Cardiac muscle cell (in vitro differentiated cells and primary cell): ENCODE measurements at regions not wholly inside any gene's neighbourhood (a gene's known extent, or its start where the extent isn't known, plus 50 kb on each side); places are given as distances from the start of the nearest gene placed in this dataset.

Source experiments
- DNase-seq, 2 donors: peaks; one replicate each; pipeline versions ENCODE4 v3.0.0 to v3.0.0-alpha.2; 2010 to 2017; ENCODE audit warnings: low read depth in 1 of 2, low spot score in 1 of 2
- H3K27ac ChIP-seq: fragments of 200-600 bp; sonication (generic); 2 replicates; pipeline ENCODE4 v1.5.1; 2016
- H3K27me3 ChIP-seq: fragments of 200-600 bp; sonication (generic); 2 replicates; pipeline ENCODE4 v1.6.0; 2016; ENCODE audit warnings: control low read depth
- H3K36me3 ChIP-seq: fragments of 200-600 bp; sonication (generic); 2 replicates; pipeline ENCODE4 v1.5.1; 2016; ENCODE audit warnings: control low read depth
- H3K4me1 ChIP-seq: fragments of 200-600 bp; sonication (generic); 2 replicates; pipeline ENCODE4 v1.8.1; 2017; ENCODE audit warnings: low read depth, mild to moderate bottlenecking, mixed run types
- H3K4me3 ChIP-seq: fragments of 200-600 bp; sonication (generic); 2 replicates; pipeline ENCODE4 v1.5.1; 2016; ENCODE audit warnings: mild to moderate bottlenecking
- H3K9me3 ChIP-seq: fragments of 200-600 bp; sonication (generic); 2 replicates; pipeline ENCODE4 v1.5.1; 2017; ENCODE audit warnings: low read depth, mild to moderate bottlenecking, control low read depth
- CTCF ChIP-seq: IDR thresholded peaks from 2 replicates; pipeline ENCODE4 v1.5.1; 2012; ENCODE audit warnings: low read depth, mild to moderate bottlenecking, low read length

DNA sequence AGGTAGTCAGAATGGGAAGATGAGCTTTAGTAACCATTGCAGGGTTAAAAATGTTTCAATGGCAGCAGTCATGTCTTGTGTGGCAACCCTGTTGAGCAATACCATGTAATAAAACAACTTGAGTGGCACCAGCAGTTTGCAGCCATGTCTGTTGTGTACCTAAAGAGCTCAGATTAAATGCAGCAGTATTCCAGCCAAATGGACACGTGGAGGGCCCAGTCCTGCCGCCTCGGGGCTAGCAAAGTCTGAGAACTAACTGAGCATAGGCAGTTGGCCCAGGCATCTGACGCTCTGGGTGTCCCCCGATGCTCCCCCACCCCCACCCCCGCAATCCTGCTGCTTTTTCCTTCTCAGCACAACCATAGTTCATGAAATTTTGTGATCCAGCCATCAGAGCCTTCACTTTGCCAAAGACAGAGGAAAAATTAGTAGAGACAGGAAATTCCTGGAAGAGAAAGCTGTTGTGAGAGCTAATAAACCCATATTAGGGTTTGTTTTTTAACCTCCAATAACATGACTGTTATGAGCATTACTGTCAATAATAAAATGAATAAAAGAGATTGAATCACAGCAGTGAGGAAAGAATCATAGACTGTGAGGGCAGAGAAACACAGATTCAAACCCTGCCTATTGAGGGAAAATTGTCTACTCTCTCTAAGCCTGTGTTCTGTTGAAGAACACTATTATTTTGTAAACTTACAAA, 220.6 kb upstream of the RHOBTB1 start:
- no peaks in the 10 kb centered on the region for H3K36me3 ChIP-seq
- DNase-seq, result peak in 1 of 2 donors; percentile 28
- no peak overlapping the region for H3K27ac ChIP-seq
- no peak for TF ChIP-seq CTCF
- H3K27me3 ChIP-seq, result no peaks in the 10 kb centered on the region
- no peak overlapping the region for H3K4me3 ChIP-seq
- H3K9me3 ChIP-seq, result no peaks in the 10 kb centered on the region
- no peaks in the 10 kb centered on the region for H3K4me1 ChIP-seq

GRCh38 chr10:61163403-61163802, 219.4 kb upstream of the RHOBTB1 start:
- no peak for TF ChIP-seq CTCF
- Histone ChIP-seq H3K9me3 (no peaks in the 10 kb centered on the region), H3K27ac (no peak overlapping the region), H3K4me1 (no peaks in the 10 kb centered on the region), H3K36me3 (no peaks in the 10 kb centered on the region), H3K4me3 (no peak overlapping the region), H3K27me3 (no peaks in the 10 kb centered on the region)
- DNase-seq, result no peak

- Histone ChIP-seq H3K27me3 (no peaks in the 10 kb centered on the region), H3K36me3 (no peaks in the 10 kb centered on the region), H3K4me1 (no peaks in the 10 kb centered on the region), H3K9me3 (no peaks in the 10 kb centered on the region), H3K27ac (no peak overlapping the region), H3K4me3 (no peak overlapping the region)
- DNase-seq, result no peak
- TF ChIP-seq CTCF, result no peak
Measured at GRCh38 chr10:61160253-61160652, 216.3 kb upstream of the RHOBTB1 start.

- no peak overlapping the region for H3K27ac ChIP-seq
- no peak for TF ChIP-seq CTCF
- no peaks in the 10 kb centered on the region for H3K27me3 ChIP-seq
Measured at GRCh38 chr10:61159253-61159652, 215.3 kb upstream of the RHOBTB1 start.

DNA sequence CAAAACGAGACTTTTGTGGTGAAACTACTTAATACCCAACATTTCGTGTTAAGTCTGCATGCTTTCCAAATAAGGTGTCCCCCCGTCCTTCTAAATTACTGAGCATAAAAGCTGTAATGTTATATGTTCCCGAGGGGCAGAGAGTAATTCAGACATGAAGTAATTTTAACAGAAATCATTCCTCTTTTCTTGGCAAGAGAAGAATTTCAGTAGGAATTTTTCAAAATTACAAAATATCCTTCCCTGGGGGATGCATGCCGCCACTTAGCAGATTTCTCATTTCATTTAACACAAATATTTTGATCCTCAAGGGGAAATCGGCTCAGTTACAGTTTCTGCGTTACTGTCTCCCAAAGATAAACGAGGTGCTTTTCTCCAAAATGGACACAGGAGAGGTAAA, 213.2 kb upstream of the RHOBTB1 start:
- no peak overlapping the region for H3K4me3 ChIP-seq

More at GRCh38 chr10:61159253-61159652, 215.3 kb upstream of the RHOBTB1 start:
- no peaks in the 10 kb centered on the region for H3K9me3 ChIP-seq
- H3K4me1 ChIP-seq, result no peaks in the 10 kb centered on the region
- H3K4me3 ChIP-seq, result no peak overlapping the region
- H3K36me3 ChIP-seq, result no peaks in the 10 kb centered on the region
- DNase-seq, result peak in 1 of 2 donors; percentile 38

More for the DNA sequence above, 213.2 kb upstream of the RHOBTB1 start:
- no peaks in the 10 kb centered on the region for H3K9me3 ChIP-seq
- no peaks in the 10 kb centered on the region for H3K4me1 ChIP-seq
- H3K36me3 ChIP-seq, result no peaks in the 10 kb centered on the region
- H3K27me3 ChIP-seq, result no peaks in the 10 kb centered on the region
- TF ChIP-seq CTCF, result no peak
- peak in 1 of 2 donors; percentile 49 for DNase-seq
- no peak overlapping the region for H3K27ac ChIP-seq
